SK-N-SH (cell line): ENCODE measurements at regions not wholly inside any gene's neighbourhood (a gene's known extent, or its start where the extent isn't known, plus 50 kb on each side); places are given as distances from the start of the nearest gene placed in this dataset.

Experiments used
- CTCF ChIA-PET: fragments of 300-600, 350-600 bp; formaldehyde crosslinking; extraction: SDS; loops from one replicate; lab custom pipeline; 2021; lab: Yijun Ruan, JAX
- POLR2A ChIA-PET: fragments of 350-600 bp; sonication (Branson Sonifier 250); formaldehyde crosslinking; extraction: SDS; loops from one replicate; lab custom pipeline; 2020; ENCODE audit warnings: antibody characterized with exemption, inconsistent platforms; lab: Yijun Ruan, JAX
- DNase-seq: peaks from one replicate; pipeline ENCODE4 v3.0.0; 2012
- H2AFZ ChIP-seq: fragments of 200-600 bp; sonication (generic); 2 replicates; pipeline ENCODE4 v1.8.1; 2016; ENCODE audit warnings: antibody characterized with exemption, mild to moderate bottlenecking, low read depth
- H3F3A ChIP-seq: fragments of 200-600 bp; sonication (generic); replicated peaks from 2 replicates; pipeline ENCODE3; 2016; ENCODE audit warnings: antibody characterized with exemption, mild to moderate bottlenecking; ENCODE audit not compliant: insufficient read depth
- H3K27ac ChIP-seq, 2 experiments: fragments of 200-500 bp in 1 of 2; fragments of 200-600 bp in 1 of 2; sonication (Bioruptor generic) in 1 of 2; sonication (generic), shearing (Covaris generic) in 1 of 2; 2 replicates each; pipeline versions ENCODE4 v1.5.1 to v1.6.1; 2014 to 2016; ENCODE audit warnings: low read depth in 2 of 2, inconsistent platforms in 1 of 2, low read length in 1 of 2, mild to moderate bottlenecking in 1 of 2, mixed read lengths in 1 of 2
- H3K27me3 ChIP-seq: fragments of 200-600 bp; sonication (generic), shearing (Covaris generic); 2 replicates; pipeline ENCODE4 v1.6.1; 2016; ENCODE audit warnings: mixed run types; ENCODE audit not compliant: insufficient read depth
- H3K36me3 ChIP-seq, 2 experiments: fragments of 200-500 bp in 1 of 2; fragments of 200-600 bp in 1 of 2; sonication (Bioruptor generic) in 1 of 2; sonication (generic) in 1 of 2; replicated peaks in 1 of 2; 2 replicates each; pipeline versions ENCODE3 to v1.5.1; 2014 to 2016; ENCODE audit warnings: low read length in 1 of 2, mild to moderate bottlenecking in 1 of 2; ENCODE audit not compliant: insufficient read depth in 2 of 2, control insufficient read depth in 1 of 2
- H3K4me1 ChIP-seq, 2 experiments: fragments of 200-500 bp in 1 of 2; fragments of 200-600 bp in 1 of 2; sonication (Bioruptor generic) in 1 of 2; sonication (generic), shearing (Covaris generic) in 1 of 2; 2 replicates each; pipeline versions ENCODE4 v1.5.1 to v1.6.1; 2014 to 2016; ENCODE audit warnings: low read depth in 1 of 2, low read length in 1 of 2, mixed run types in 1 of 2; ENCODE audit not compliant: insufficient read depth in 2 of 2, control insufficient read depth in 1 of 2
- H3K4me2 ChIP-seq: fragments of 200-600 bp; sonication (generic), shearing (Covaris generic); 2 replicates; pipeline ENCODE4 v1.6.1; 2017; ENCODE audit warnings: mixed run types
- H3K4me3 ChIP-seq, 2 experiments: fragments of 200-500 bp in 1 of 2; fragments of 200-600 bp in 1 of 2; sonication (Bioruptor generic) in 1 of 2; sonication (generic), shearing (Covaris generic) in 1 of 2; 2 replicates each; pipeline versions ENCODE4 v1.5.1 to v1.8.1; 2014 to 2016; ENCODE audit warnings: low read depth in 2 of 2, inconsistent platforms in 1 of 2, low read length in 1 of 2, mild to moderate bottlenecking in 1 of 2, mixed read lengths in 1 of 2, moderate library complexity in 1 of 2
- H3K79me2 ChIP-seq: fragments of 200-600 bp; sonication (generic); 2 replicates; pipeline ENCODE4 v1.8.1; 2017; ENCODE audit warnings: mild to moderate bottlenecking; ENCODE audit not compliant: insufficient read depth
- H3K9ac ChIP-seq: fragments of 200-600 bp; sonication (generic); 2 replicates; pipeline ENCODE4 v1.6.1; 2017; ENCODE audit warnings: mixed run types
- H3K9me2 ChIP-seq: fragments of 200-600 bp; sonication (generic); 2 replicates; pipeline ENCODE4 v1.6.1; 2017; ENCODE audit warnings: mixed run types
- H3K9me3 ChIP-seq: fragments of 200-600 bp; sonication (generic); 2 replicates; pipeline ENCODE4 v1.6.1; 2017; ENCODE audit warnings: mixed run types, mild to moderate bottlenecking, moderate library complexity
- H4K20me1 ChIP-seq: fragments of 200-600 bp; sonication (generic); 2 replicates; pipeline ENCODE4 v1.6.1; 2017; ENCODE audit warnings: mild to moderate bottlenecking, mixed run types; ENCODE audit not compliant: insufficient read depth
- CHD2 ChIP-seq: fragments of 150-350 bp; IDR thresholded peaks from 2 replicates; pipeline ENCODE4 v1.6.1; 2018; ENCODE audit warnings: low read length; ENCODE audit not compliant: partially characterized antibody
- ELF1 ChIP-seq: IDR thresholded peaks from 2 replicates; pipeline ENCODE4 v1.4.0; 2012
- EP300 ChIP-seq, 2 experiments: IDR thresholded peaks; 2 replicates each; pipeline versions ENCODE4 v1.4.0 to v1.6.1; 2012; ENCODE audit warnings: borderline replicate concordance in 1 of 2, low read depth in 1 of 2, low read length in 1 of 2
- EZH2phosphoT487 ChIP-seq: fragments of 200-600 bp; sonication (generic); IDR thresholded peaks from 2 replicates; pipeline ENCODE4 v1.6.1; 2017; ENCODE audit warnings: low read depth, mixed run types, mild to moderate bottlenecking, antibody characterized with exemption, moderate library complexity, borderline replicate concordance
- FOXJ3 ChIP-seq: sonication (generic); formaldehyde crosslinking; IDR thresholded peaks from 2 replicates; pipeline ENCODE4 v1.5.1; 2020; ENCODE audit warnings: mild to moderate bottlenecking, missing genetic modification reagents
- FOXM1 ChIP-seq: IDR thresholded peaks from 2 replicates; pipeline ENCODE4 v1.4.0; 2012; ENCODE audit warnings: low read depth, mild to moderate bottlenecking
- GABPA ChIP-seq: IDR thresholded peaks from 2 replicates; pipeline ENCODE4 v1.4.0; 2012; ENCODE audit warnings: low read depth, mild to moderate bottlenecking
- GATA2 ChIP-seq: sonication (generic); formaldehyde crosslinking; IDR thresholded peaks from 2 replicates; pipeline ENCODE4 v1.5.0; 2020; ENCODE audit warnings: mild to moderate bottlenecking, missing genetic modification reagents
- MAX ChIP-seq: IDR thresholded peaks from 2 replicates; pipeline ENCODE4 v1.4.0; 2012; ENCODE audit warnings: low read depth
- MEF2A ChIP-seq: IDR thresholded peaks from 2 replicates; pipeline ENCODE4 v1.4.0; 2012; ENCODE audit warnings: low read depth, borderline replicate concordance
- MXI1 ChIP-seq: IDR thresholded peaks from 2 replicates; pipeline ENCODE4 v1.6.1; 2012; ENCODE audit warnings: mild to moderate bottlenecking, low read depth, low read length, improper control_type of control experiment
- PBX3 ChIP-seq: IDR thresholded peaks from 2 replicates; pipeline ENCODE4; 2012
- POLR2AphosphoS5 ChIP-seq: IDR thresholded peaks from 2 replicates; pipeline ENCODE4 v1.6.1; 2012; ENCODE audit warnings: low read depth, low read length
- RFX5 ChIP-seq: IDR thresholded peaks from 2 replicates; pipeline ENCODE4 v1.6.1; 2012; ENCODE audit warnings: mild to moderate bottlenecking, improper control_type of control experiment, low read length
- SMC3 ChIP-seq: IDR thresholded peaks from 2 replicates; pipeline ENCODE4 v1.6.1; 2012; ENCODE audit warnings: low read depth, low read length, improper control_type of control experiment
- USF1 ChIP-seq: IDR thresholded peaks from 2 replicates; pipeline ENCODE4 v1.4.0; 2012; ENCODE audit warnings: low read depth, borderline replicate concordance
- WGBS: methylation state at CpG from one replicate; pipeline ENCODE4 v1.1.6; 2017; ENCODE audit warnings: low lambda C conversion rate; 5-methylcytosine and 5-hydroxymethylcytosine counted together
- TF ChIP-seq, protein P1 (sequence below): fragments of 150-350 bp; IDR thresholded peaks from 2 replicates; pipeline ENCODE4 v1.6.1; 2017; ENCODE audit warnings: antibody characterized with exemption, low read length, low read depth, borderline replicate concordance

DNA sequence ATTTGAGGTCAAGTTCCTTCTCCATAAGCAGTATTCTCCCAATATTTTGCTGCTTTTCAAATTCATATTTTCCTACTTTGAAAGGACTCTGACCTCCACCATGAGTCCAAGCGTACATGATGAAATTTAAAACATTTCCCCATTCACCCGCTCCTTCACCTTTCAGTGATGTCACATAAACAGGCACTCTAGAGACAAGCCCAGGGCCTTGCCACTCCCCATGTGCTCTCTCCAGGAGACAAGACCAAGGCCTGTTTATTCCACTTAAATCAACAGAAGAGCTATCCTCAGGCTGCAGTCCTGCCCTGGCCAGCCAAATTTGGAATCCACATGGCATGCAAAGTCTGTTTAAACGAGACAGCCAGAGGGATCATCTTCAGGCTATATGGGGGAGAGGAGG, 161.5 kb downstream of the ARRDC4 start (continued):
- TF ChIP-seq EP300 (IDR thresholded peaks at IDR 0.05; ENCODE audit: borderline replicate concordance in 1 of 2, low read depth in 1 of 2, low read length in 1 of 2) = no peak
- TF ChIP-seq RFX5 = no peak
- TF ChIP-seq CHD2 = no peak
- TF ChIP-seq SMC3 = no peak

DNA sequence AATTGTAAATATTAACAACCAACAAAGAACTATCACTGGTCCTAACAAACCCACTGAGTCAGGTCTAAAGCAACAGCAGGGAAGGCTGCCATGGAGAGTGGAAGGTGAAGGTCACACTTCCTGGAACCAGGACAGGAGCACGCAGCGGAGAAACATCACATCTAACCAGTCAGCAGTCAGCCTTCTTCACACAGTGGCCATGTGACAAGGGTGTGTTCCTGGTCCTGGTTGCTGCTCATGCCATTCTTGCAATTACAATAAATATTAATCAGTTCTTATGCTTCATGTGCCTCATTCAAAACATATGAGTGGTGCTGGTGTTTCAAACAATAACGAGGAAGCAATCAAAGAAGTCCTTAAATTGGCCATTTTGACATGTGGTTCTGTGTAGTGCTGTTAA, 162.8 kb downstream of the ARRDC4 start:
- Histone ChIP-seq H3K4me2 (peak overlapping the region; percentile 44; the same call in 1 of the 2 replicates), H2AFZ (peak overlapping the region; percentile 11; the same call in 1 of the 2 replicates), H4K20me1 (no peaks in the 10 kb centered on the region), H3F3A (peaks cover 9% of the 10 kb centered on the region), H3K9me3 (no peaks in the 10 kb centered on the region), H3K27me3 (no peaks in the 10 kb centered on the region), H3K4me3 (no peak overlapping the region), H3K9me2 (no peaks in the 10 kb centered on the region), H3K36me3 (no peaks in the 10 kb centered on the region), H3K79me2 (no peaks in the 10 kb centered on the region), H3K27ac (no peak overlapping the region), H3K9ac (no peak overlapping the region), H3K4me1 (no peaks in the 10 kb centered on the region; a peak in 1 of 4 replicates)
- no peak for DNase-seq
- CTCF ChIA-PET = no interaction called here
- 3% methylated on average over 3 of the region's 3 CpGs for WGBS
- POLR2A ChIA-PET = no interaction called here
- TF ChIP-seq, protein P1, sequence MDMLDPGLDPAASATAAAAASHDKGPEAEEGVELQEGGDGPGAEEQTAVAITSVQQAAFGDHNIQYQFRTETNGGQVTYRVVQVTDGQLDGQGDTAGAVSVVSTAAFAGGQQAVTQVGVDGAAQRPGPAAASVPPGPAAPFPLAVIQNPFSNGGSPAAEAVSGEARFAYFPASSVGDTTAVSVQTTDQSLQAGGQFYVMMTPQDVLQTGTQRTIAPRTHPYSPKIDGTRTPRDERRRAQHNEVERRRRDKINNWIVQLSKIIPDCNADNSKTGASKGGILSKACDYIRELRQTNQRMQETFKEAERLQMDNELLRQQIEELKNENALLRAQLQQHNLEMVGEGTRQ = no peak
- no peak for TF ChIP-seq GABPA
- TF ChIP-seq POLR2AphosphoS5 = no peak
- TF ChIP-seq SMC3 = no peak
- no peak for TF ChIP-seq MAX
- no peak for TF ChIP-seq EZH2phosphoT487
- no peak for TF ChIP-seq PBX3
- TF ChIP-seq GATA2 (CRISPR knock-in tag) = no peak
- no peak for TF ChIP-seq ELF1
- no peak for TF ChIP-seq FOXJ3 (CRISPR knock-in tag)
- no peak for TF ChIP-seq RFX5

DNA sequence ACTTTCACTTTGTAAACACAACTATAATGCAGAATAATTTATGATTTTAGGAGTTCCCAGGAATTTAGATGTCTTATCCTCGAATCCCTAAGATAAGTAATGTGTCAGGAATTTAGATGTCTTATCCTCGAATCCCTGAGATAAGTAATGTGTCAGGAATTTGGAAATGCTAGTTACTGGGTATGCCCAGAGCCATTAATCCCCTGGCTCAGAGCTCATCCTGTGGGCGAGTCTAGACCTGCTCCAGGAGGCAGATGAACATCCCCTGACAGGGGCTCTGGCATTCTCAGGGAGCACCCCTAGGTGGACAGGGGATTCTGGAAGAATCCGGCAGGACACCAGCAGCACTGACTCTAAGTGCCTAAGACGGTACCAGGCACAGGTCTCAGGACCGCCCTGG, 163.3 kb downstream of the ARRDC4 start:
- 0% methylated on average over 3 of the region's 6 CpGs for WGBS
- no peaks in the 10 kb centered on the region for H3K79me2 ChIP-seq
- no peaks in the 10 kb centered on the region for H3K36me3 ChIP-seq
- no peak overlapping the region for H3K27ac ChIP-seq
- H4K20me1 ChIP-seq = no peaks in the 10 kb centered on the region
- no peaks in the 10 kb centered on the region for H3K27me3 ChIP-seq
- DNase-seq = no peak
- ChIA-PET POLR2A (no interaction called here), CTCF (no interaction called here)
- no peaks in the 10 kb centered on the region; a peak in 1 of 4 replicates for H3K4me1 ChIP-seq
- H3K9me2 ChIP-seq = no peaks in the 10 kb centered on the region
- TF ChIP-seq FOXM1 (no peak), MEF2A (no peak), MXI1 (no peak), USF1 (no peak)
- peak overlapping the region; percentile 44 for H3K4me2 ChIP-seq
- peak overlapping the region; percentile 11; the same call in 1 of the 2 replicates for H2AFZ ChIP-seq
- no peak overlapping the region for H3K9ac ChIP-seq
- H3F3A ChIP-seq = peaks cover 9% of the 10 kb centered on the region
- H3K9me3 ChIP-seq = no peaks in the 10 kb centered on the region
- H3K4me3 ChIP-seq = no peak overlapping the region
